ENCODE measurements at regions not wholly inside any gene's neighbourhood (a gene's known extent, or its start where the extent isn't known, plus 50 kb on each side); places are given as distances from the start of the nearest gene placed in this dataset.

GRCh38 chr6:104266922-104267321 lies 592.8 kb downstream of the HACE1 start:
- TF ChIP-seq, protein P1, sequence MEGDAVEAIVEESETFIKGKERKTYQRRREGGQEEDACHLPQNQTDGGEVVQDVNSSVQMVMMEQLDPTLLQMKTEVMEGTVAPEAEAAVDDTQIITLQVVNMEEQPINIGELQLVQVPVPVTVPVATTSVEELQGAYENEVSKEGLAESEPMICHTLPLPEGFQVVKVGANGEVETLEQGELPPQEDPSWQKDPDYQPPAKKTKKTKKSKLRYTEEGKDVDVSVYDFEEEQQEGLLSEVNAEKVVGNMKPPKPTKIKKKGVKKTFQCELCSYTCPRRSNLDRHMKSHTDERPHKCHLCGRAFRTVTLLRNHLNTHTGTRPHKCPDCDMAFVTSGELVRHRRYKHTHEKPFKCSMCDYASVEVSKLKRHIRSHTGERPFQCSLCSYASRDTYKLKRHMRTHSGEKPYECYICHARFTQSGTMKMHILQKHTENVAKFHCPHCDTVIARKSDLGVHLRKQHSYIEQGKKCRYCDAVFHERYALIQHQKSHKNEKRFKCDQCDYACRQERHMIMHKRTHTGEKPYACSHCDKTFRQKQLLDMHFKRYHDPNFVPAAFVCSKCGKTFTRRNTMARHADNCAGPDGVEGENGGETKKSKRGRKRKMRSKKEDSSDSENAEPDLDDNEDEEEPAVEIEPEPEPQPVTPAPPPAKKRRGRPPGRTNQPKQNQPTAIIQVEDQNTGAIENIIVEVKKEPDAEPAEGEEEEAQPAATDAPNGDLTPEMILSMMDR (IDR thresholded peaks at IDR 0.05) = no peak
- TF ChIP-seq POLR2A (IDR thresholded peaks at IDR 0.05) = no peak
